ENCODE measurements at regions not wholly inside any gene's neighbourhood (a gene's known extent, or its start where the extent isn't known, plus 50 kb on each side); places are given as distances from the start of the nearest gene placed in this dataset.

- Histone ChIP-seq H3K27ac (replicated peaks) (no peak overlapping the region), H3K4me3 (replicated peaks; ENCODE audit: insufficient read depth, low read length) (no peak overlapping the region), H3K27me3 (ENCODE audit: insufficient read depth, poor library complexity, severe bottlenecking) (no peaks in the 10 kb centered on the region)
- no peak for TF ChIP-seq CTCF (IDR thresholded peaks at IDR 0.05; ENCODE audit: insufficient read depth, low read length)
- TF ChIP-seq SPI1 (IDR thresholded peaks at IDR 0.05; ENCODE audit: borderline replicate concordance, low read depth): no peak
- TF ChIP-seq GABPA (IDR thresholded peaks at IDR 0.05; ENCODE audit: low read depth): no peak
- no peak for TF ChIP-seq POLR2AphosphoS5 (IDR thresholded peaks at IDR 0.05; ENCODE audit: low read depth)
- no peak for TF ChIP-seq REST (IDR thresholded peaks at IDR 0.05; ENCODE audit: insufficient replicate concordance, low read depth)
- no peak for DNase-seq (ENCODE audit: low read depth in 1 of 2, low spot score in 1 of 2)
Observed at GRCh38 chr2:222776792-222777191, 84.0 kb upstream of the ACSL3 start.

GRCh38 chr2:222778400-222778799 lies 82.4 kb upstream of the ACSL3 start:
- TF ChIP-seq REST (IDR thresholded peaks at IDR 0.05; ENCODE audit: insufficient replicate concordance, low read depth) (no peak), SPI1 (IDR thresholded peaks at IDR 0.05; ENCODE audit: borderline replicate concordance, low read depth) (no peak), CTCF (IDR thresholded peaks at IDR 0.05; ENCODE audit: insufficient read depth, low read length) (no peak), POLR2AphosphoS5 (IDR thresholded peaks at IDR 0.05; ENCODE audit: low read depth) (no peak), GABPA (IDR thresholded peaks at IDR 0.05; ENCODE audit: low read depth) (no peak)
- no peak overlapping the region for H3K27ac ChIP-seq (replicated peaks)
- no peaks in the 10 kb centered on the region for H3K27me3 ChIP-seq (ENCODE audit: insufficient read depth, poor library complexity, severe bottlenecking)
- H3K4me3 ChIP-seq (replicated peaks; ENCODE audit: insufficient read depth, low read length): no peak overlapping the region
- DNase-seq (ENCODE audit: low read depth in 1 of 2, low spot score in 1 of 2): no peak

DNA sequence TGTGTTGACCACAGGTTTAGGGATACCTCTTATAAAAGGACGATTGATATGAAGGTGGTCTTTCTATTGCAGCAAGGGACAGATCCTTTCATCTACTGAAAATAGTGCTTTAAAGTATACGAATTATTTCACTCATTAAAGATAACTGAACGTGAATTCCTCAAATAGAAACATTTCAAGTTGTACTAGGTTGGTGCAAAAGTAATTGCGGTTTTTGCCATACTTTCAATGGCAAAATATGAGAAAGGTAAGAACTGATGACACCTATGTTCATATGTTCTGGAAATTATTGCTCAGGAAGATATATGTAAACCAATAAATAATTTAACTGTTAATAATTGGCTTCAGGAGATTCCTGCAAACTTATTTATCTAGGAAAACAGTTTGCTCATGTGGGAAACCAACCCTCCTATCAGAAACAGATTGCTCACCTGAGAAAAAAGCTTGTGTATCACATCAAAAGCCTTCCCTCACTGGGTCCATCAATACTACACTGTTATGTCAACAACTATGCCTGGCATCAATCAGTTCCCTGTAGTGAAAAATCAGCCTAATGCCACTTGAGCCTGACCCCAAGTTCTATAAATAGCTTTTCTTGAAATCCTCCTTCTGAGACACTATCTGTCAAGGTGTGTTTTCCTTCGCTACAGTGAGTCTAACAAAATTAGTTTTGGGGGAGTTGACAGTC lies 81.5 kb upstream of the ACSL3 start:
- Histone ChIP-seq H3K27me3 (ENCODE audit: insufficient read depth, poor library complexity, severe bottlenecking) (no peaks in the 10 kb centered on the region), H3K27ac (replicated peaks) (no peak overlapping the region), H3K4me3 (replicated peaks; ENCODE audit: insufficient read depth, low read length) (no peak overlapping the region)
- DNase-seq (ENCODE audit: low read depth in 1 of 2, low spot score in 1 of 2): no peak
- no peak for TF ChIP-seq GABPA (IDR thresholded peaks at IDR 0.05; ENCODE audit: low read depth)
- TF ChIP-seq SPI1 (IDR thresholded peaks at IDR 0.05; ENCODE audit: borderline replicate concordance, low read depth): no peak
- TF ChIP-seq CTCF (IDR thresholded peaks at IDR 0.05; ENCODE audit: insufficient read depth, low read length): no peak
- no peak for TF ChIP-seq POLR2AphosphoS5 (IDR thresholded peaks at IDR 0.05; ENCODE audit: low read depth)
- no peak for TF ChIP-seq REST (IDR thresholded peaks at IDR 0.05; ENCODE audit: insufficient replicate concordance, low read depth)

All from HL-60 (cell line).